Bronchial epithelial cell (primary cell): ENCODE measurements at regions not wholly inside any gene's neighbourhood (a gene's known extent, or its start where the extent isn't known, plus 50 kb on each side); places are given as distances from the start of the nearest gene placed in this dataset.

Source experiments
- DNase-seq: peaks from one replicate; pipeline ENCODE4 v3.0.0-alpha.2; 2010; ENCODE audit warnings: low read depth
- FAIRE-seq: peaks from 2 replicates; lab custom pipeline; 2011; peaks lifted over from hg19 to GRCh38; lab: Jason Lieb, UNC
- H3K27me3 ChIP-seq: 2 replicates; pipeline ENCODE4 v1.5.1; 2011; ENCODE audit warnings: low read length; ENCODE audit not compliant: control insufficient read depth, insufficient read depth
- H3K36me3 ChIP-seq: 2 replicates; pipeline ENCODE4 v1.5.1; 2011; ENCODE audit warnings: low read length; ENCODE audit not compliant: control insufficient read depth, insufficient read depth
- H3K4me3 ChIP-seq: 2 replicates; pipeline ENCODE4 v1.5.1; 2011; ENCODE audit warnings: mild to moderate bottlenecking, low read depth, low read length, control low read depth
- TF ChIP-seq, protein P1 (sequence below): IDR thresholded peaks from 2 replicates; pipeline ENCODE4 v1.5.1; 2011; ENCODE audit warnings: mild to moderate bottlenecking, moderate library complexity, low read length, control low read depth, inconsistent platforms; ENCODE audit not compliant: insufficient read depth, severe bottlenecking

DNA sequence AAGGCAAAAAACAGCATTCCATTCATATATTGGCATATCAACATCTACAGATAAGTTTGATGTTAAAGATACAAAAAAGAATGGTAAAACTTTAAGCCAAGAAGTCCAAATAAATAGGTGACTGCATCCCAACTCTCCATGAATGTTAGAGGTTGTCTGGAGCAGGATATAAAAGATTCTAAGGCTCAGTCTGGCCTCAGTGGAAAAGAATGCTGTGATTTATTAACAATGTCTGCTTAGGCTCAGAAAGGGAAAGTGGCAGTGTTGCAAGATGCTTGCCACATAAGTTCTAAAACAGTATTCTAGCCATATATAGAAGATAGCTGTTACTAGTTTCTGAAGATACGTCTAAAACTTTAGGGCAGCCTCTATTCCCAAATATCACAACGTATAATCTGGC, 179.8 kb upstream of the NBEA start:
- DNase-seq: no peak
- Histone ChIP-seq H3K27me3 (no peaks in the 10 kb centered on the region), H3K36me3 (no peaks in the 10 kb centered on the region), H3K4me3 (no peak overlapping the region)
- no peak for FAIRE-seq
- TF ChIP-seq, protein P1, sequence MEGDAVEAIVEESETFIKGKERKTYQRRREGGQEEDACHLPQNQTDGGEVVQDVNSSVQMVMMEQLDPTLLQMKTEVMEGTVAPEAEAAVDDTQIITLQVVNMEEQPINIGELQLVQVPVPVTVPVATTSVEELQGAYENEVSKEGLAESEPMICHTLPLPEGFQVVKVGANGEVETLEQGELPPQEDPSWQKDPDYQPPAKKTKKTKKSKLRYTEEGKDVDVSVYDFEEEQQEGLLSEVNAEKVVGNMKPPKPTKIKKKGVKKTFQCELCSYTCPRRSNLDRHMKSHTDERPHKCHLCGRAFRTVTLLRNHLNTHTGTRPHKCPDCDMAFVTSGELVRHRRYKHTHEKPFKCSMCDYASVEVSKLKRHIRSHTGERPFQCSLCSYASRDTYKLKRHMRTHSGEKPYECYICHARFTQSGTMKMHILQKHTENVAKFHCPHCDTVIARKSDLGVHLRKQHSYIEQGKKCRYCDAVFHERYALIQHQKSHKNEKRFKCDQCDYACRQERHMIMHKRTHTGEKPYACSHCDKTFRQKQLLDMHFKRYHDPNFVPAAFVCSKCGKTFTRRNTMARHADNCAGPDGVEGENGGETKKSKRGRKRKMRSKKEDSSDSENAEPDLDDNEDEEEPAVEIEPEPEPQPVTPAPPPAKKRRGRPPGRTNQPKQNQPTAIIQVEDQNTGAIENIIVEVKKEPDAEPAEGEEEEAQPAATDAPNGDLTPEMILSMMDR: no peak

DNA sequence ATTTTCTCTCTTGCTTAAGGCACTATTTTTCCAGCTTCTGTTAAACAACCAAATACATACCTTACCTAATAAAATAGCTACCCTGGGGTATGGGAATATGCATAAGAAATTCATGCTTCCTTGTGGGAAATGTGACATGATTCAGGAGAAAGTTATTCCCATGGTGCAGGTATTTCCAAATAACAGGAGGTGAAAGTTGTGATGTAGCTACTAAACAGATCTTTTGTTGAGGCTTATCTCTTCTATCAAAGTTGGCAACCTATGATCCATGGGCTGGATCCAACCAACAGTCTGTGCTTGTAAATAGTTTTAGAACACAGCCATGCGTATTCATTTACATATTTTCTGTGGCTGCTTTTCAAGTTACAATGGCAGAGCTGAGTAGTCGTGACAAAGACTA, 177.8 kb upstream of the NBEA start:
- Histone ChIP-seq H3K4me3 (no peak overlapping the region), H3K27me3 (no peaks in the 10 kb centered on the region), H3K36me3 (no peaks in the 10 kb centered on the region)
- TF ChIP-seq, protein P1: no peak
- DNase-seq: peak; percentile 13
- FAIRE-seq: no peak

DNA sequence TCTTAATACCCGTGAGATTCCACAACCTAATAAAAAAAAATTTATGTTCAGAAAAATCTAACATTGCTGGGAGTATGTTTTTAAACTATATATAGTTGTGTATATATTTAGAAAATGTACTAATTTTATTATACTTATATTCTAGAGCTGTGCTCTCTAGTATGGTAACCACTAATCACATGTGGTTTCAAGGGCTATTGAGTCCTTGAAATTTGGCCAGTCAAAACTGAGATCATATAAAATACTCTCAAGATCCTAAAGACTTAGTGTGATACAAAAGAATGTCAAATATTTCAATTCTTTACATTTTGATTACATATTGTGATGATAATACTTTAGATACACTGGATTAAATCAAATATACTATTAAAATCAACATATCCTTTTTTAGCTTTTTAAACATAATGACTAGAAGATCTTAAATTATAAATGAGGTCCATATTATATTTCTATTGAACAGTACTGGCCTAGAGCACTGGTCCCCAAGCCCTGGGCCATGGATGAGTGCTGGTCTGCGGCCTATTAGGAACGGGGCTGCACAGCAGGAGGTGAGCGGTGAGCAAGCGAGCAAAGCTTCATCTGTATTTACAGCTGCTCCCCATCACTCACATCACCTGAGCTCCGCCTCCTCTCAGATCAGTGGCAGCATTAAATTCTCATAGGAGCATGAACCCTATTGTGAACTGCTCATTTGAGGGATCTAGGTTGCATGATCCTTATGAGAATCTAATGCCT, 176.5 kb upstream of the NBEA start:
- TF ChIP-seq, protein P1: no peak
- H3K27me3 ChIP-seq: no peaks in the 10 kb centered on the region
- no peak for DNase-seq
- no peaks in the 10 kb centered on the region for H3K36me3 ChIP-seq
- H3K4me3 ChIP-seq: no peak overlapping the region
- FAIRE-seq: no peak

DNA sequence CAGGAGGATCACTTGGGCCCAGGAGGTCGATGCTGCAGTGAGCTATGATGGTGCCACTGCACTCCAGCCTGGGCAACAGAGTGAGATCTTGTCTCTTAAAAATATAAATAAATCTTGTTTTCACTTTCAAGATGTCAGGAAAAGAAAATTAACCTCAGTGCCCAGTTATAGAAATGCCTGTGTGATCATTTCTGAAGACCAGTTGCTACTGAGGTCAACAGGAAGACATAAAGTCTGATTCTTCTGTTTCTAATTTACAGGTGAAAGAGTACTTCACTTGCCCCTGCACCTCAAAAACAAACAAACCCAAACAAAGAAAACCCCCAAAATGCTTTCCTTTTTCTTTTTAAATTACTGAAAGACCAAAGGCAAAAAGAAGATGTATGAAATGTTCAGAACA, 174.3 kb upstream of the NBEA start:
- TF ChIP-seq, protein P1: no peak
- Histone ChIP-seq H3K27me3 (no peaks in the 10 kb centered on the region), H3K4me3 (no peak overlapping the region), H3K36me3 (no peaks in the 10 kb centered on the region)
- DNase-seq (no peak), FAIRE-seq (no peak)

DNA sequence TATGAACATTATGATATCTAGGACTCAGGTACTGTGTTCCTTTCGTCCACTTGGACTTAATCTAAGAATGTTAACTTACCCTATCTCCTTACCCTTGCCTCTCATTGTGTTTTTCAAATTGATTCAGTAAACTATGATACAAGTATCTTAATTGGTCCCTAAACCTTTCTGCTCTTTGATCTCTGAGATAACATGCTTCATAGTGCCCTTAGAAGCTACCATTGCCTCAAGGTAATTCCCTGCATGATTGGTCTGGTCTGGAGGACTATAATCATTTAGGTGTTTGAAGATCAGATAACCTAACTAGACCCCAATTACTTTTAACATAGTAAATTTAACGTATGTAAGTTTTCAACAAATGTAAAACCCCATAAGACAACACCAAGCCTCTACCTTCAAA, 169.9 kb upstream of the NBEA start:
- no peak for DNase-seq
- TF ChIP-seq, protein P1: no peak
- H3K36me3 ChIP-seq: no peaks in the 10 kb centered on the region
- H3K4me3 ChIP-seq: no peak overlapping the region
- no peaks in the 10 kb centered on the region for H3K27me3 ChIP-seq
- FAIRE-seq: no peak

DNA sequence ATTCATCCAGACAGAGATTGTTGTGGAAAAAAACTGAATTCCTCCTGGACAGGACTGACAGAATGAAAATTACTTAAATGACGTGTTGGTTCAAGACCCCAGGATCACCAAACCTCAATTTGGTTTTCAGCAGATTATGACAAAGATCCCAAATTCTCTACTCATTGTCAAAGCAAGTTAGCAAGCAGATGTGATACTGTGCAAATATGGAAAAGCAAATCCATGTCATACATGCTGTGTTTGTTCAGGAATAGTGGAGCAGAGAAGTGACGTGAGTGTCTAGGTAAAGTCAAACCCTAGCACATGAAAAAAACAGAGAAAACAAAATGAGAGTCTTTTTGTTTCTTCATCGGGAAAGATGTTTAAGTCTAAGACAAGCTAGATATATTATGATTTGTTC, 169.2 kb upstream of the NBEA start:
- no peaks in the 10 kb centered on the region for H3K36me3 ChIP-seq
- TF ChIP-seq, protein P1: no peak
- H3K27me3 ChIP-seq: no peaks in the 10 kb centered on the region
- FAIRE-seq (no peak), DNase-seq (no peak)
- no peak overlapping the region for H3K4me3 ChIP-seq
